ENCODE measurements at regions not wholly inside any gene's neighbourhood (a gene's known extent, or its start where the extent isn't known, plus 50 kb on each side); places are given as distances from the start of the nearest gene placed in this dataset.

DNA sequence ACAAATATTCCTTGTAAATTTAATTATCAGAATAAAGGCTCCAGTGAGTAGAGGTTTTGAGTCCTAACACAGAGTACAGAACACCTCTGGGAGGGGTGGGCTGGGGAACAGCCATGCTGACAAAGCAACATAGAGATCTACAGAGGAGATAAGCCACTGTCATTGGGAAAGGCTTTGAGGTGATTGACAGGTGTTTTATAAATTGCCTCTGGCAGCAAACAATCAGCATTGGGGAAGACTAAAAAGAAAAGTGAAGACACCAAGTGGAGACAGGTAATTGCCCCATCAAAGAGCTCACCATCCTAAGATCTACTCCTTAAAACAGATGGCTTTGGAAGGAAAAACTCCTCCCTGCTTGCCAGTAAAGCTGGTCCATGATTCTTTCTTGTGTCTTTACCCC lies 189.7 kb upstream of the TLE4 start:
- TF ChIP-seq, protein P1, sequence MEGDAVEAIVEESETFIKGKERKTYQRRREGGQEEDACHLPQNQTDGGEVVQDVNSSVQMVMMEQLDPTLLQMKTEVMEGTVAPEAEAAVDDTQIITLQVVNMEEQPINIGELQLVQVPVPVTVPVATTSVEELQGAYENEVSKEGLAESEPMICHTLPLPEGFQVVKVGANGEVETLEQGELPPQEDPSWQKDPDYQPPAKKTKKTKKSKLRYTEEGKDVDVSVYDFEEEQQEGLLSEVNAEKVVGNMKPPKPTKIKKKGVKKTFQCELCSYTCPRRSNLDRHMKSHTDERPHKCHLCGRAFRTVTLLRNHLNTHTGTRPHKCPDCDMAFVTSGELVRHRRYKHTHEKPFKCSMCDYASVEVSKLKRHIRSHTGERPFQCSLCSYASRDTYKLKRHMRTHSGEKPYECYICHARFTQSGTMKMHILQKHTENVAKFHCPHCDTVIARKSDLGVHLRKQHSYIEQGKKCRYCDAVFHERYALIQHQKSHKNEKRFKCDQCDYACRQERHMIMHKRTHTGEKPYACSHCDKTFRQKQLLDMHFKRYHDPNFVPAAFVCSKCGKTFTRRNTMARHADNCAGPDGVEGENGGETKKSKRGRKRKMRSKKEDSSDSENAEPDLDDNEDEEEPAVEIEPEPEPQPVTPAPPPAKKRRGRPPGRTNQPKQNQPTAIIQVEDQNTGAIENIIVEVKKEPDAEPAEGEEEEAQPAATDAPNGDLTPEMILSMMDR (IDR thresholded peaks at IDR 0.05): no peak
- TF ChIP-seq POLR2A (IDR thresholded peaks at IDR 0.05): no peak

All from uterus (tissue), 2 donors.